22Rv1 (cell line): ENCODE measurements at regions not wholly inside any gene's neighbourhood (a gene's known extent, or its start where the extent isn't known, plus 50 kb on each side); places are given as distances from the start of the nearest gene placed in this dataset.

Experiments used
- H3K27ac ChIP-seq: fragments of 450-650 bp; 2 replicates; pipeline ENCODE4 v1.5.1; 2017
- ZFX ChIP-seq: fragments of 450-650 bp; IDR thresholded peaks from 2 replicates; pipeline ENCODE4 v1.6.1; 2017; ENCODE audit warnings: antibody characterized with exemption, borderline replicate concordance
- TF ChIP-seq, protein P1 (sequence below): fragments of 450-650 bp; IDR thresholded peaks from 2 replicates; pipeline ENCODE4 v1.5.1; 2017; ENCODE audit warnings: mild to moderate bottlenecking

DNA sequence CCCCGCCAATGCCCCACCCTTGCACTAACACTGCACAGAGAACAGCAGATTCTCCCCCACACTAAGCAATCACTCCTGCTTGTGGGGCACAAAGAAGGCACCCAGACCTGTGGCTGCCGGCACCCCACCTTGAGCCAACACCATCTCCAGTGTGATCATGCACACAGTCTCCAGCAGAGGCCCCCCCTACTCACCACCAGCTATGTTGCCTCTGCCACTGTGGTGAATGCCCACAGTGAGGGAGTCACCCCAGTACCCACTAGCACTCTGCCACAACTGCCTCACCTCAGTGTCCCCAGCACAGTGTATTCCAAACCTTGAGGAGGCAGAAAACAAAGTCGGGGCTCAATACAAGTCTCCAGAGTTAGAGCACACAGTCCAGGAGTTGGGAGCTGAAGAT is 261.7 kb upstream of the SSTR1 start:
- no peak overlapping the region for H3K27ac ChIP-seq
- TF ChIP-seq, protein P1, sequence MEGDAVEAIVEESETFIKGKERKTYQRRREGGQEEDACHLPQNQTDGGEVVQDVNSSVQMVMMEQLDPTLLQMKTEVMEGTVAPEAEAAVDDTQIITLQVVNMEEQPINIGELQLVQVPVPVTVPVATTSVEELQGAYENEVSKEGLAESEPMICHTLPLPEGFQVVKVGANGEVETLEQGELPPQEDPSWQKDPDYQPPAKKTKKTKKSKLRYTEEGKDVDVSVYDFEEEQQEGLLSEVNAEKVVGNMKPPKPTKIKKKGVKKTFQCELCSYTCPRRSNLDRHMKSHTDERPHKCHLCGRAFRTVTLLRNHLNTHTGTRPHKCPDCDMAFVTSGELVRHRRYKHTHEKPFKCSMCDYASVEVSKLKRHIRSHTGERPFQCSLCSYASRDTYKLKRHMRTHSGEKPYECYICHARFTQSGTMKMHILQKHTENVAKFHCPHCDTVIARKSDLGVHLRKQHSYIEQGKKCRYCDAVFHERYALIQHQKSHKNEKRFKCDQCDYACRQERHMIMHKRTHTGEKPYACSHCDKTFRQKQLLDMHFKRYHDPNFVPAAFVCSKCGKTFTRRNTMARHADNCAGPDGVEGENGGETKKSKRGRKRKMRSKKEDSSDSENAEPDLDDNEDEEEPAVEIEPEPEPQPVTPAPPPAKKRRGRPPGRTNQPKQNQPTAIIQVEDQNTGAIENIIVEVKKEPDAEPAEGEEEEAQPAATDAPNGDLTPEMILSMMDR: no peak
- TF ChIP-seq ZFX: no peak

DNA sequence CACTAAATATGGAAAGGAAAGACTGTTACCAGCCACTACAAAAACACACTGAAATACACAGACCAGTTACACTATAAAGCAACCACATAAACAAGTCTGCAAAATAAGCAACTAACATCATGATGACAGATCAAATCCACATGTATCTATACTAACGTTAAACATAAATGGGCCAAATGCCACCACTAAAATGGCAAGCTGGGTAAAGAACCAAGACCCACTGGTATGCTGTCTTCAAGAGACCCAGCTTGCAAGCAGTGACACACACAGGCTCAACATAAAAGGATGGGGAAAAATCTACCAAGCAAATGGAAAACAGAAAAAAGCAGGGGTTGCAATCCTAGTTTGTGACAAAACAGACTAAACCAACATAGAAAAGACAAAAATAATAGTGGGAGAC is 260.9 kb upstream of the SSTR1 start:
- TF ChIP-seq ZFX: no peak
- TF ChIP-seq, protein P1: no peak
- no peak overlapping the region for H3K27ac ChIP-seq

DNA sequence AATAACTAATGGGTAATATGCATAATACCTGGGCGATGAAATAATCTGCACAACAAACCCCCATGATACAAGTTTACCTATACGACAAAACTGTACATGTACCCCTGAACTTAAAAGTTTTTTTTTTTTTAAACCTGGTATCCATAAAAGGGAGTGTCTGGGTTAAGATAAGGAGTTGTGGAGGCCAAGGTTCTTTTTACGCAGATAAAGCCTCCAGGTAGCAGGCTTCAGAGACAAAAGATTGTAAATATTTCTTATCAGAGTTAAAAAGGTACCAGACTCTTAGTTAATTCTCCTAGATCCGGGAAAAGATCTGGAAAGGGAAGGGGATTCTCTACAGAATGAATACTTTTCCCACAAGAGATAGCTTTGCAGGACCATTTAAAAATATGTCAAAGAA is 259.4 kb upstream of the SSTR1 start:
- no peak overlapping the region for H3K27ac ChIP-seq
- TF ChIP-seq, protein P1: no peak
- TF ChIP-seq ZFX: no peak

DNA sequence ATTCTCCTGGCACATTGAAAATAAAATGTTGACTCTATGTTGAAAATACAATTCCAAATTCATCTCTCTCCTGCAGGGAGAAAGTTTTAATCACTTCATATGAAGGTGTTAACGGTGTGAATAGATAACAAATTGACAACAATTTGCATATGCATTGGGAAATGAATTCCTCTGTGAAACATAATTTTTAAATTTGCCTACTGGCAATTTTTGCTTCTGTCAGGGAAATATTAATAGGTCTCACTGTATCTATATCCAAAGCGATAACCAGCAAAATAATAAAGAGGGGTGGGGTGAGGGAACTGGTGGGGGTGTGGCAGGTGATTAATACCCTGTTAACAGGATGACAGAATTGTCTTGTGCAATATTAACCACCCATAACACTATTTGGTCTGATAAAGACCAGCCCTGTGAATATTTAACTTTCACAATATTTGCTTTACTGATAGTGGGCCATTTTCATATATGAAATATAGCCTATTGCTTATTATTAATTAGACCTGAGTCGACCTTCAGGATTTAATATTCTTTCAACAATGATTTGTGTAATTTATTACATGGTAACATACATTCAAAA is 239.0 kb upstream of the SSTR1 start:
- no peak for TF ChIP-seq ZFX
- TF ChIP-seq, protein P1: no peak
- H3K27ac ChIP-seq: no peak overlapping the region

DNA sequence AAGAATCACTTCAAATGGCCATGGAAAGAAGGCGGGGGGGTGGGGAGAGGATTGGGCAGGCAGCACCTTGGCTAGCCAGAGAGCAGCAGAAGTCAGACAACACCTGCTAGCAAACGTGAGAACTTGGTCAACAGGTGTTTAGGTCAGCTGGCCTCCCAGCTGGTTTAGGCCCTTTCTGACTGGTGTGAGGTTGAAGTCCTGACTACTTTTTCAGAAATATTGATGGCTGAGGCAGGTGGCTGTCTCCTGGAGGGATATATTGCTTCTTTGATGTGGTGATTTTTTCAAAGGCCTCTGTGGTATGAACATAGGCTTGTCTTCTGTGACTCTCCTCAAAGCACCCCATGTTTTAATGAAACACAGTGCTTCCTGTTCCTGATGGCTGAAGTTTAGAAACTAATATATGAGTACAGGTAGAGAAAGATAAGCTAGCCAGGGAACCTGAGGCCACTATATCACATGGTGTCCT is 238.2 kb upstream of the SSTR1 start:
- H3K27ac ChIP-seq: no peak overlapping the region
- TF ChIP-seq, protein P1: no peak
- no peak for TF ChIP-seq ZFX

DNA sequence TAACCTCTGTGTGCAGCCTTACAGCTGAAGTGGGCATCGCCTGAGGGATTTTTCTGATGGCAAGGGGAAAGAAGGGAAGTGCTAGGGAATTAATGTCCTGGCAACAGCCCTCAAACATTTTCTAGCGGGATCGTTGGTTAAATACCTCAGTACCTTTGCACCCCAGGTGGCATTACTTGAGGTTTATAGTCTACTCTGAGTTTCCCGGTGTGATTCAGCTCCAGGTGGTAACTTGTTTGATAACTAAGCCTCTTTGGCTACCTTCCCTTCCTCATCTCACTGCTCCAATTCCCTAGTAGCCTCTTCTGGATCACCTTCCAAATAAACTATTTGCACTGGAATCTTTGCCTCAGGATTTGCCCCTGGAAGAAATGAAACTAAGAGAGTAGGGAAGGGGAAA is 237.0 kb upstream of the SSTR1 start:
- no peak overlapping the region for H3K27ac ChIP-seq
- no peak for TF ChIP-seq ZFX
- TF ChIP-seq, protein P1: no peak

DNA sequence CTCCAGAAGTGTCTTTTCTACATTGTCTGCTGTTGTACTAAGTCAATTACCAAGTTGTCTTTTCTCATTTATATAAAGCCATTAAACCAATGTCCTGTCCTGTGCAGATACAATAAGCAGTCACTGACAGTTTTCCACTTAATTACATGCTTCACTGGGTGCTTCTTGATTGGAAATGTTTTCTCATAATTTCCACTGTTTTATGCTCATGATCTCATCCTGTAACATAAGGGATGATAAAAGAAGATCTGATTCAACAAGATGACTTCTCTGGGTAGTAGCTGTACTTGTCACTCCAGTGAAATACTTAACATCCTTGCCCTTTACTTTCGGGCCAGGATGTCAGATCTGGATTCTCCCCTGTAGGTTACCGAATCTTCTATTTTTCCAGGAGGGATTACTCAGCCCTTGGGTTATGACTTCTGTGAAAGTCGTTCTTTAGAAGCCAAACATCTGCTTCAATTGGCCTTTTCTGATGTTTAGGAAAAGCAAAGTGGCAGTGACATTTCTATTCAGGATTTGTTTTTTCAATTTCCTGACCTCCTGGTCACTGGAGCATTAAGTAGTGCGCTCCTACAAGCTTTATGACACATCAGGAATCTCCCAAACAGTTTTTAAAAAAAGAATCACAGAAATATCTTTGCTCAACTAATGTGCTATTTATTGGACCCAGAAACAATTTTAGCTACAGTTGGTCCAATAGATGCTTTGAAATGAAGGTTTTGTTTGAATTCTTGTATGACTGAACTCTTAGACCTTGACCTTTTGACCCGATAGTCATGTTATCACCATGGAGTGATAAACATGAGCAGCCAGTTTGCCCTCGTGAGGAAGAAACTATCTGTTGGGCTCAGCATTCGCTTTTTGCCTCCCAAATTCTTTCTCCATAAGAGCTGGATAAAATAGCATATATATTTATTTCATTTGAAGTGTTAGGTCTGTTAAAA is 234.5 kb upstream of the SSTR1 start:
- TF ChIP-seq, protein P1: no peak
- TF ChIP-seq ZFX: no peak
- H3K27ac ChIP-seq: no peak overlapping the region
